NCI-H524 treated with DMSO at 0.1 percent for 48 hours (cell line): ENCODE measurements at regions not wholly inside any gene's neighbourhood (a gene's known extent, or its start where the extent isn't known, plus 50 kb on each side); places are given as distances from the start of the nearest gene placed in this dataset.

Experiments
- DNase-seq: peaks from one replicate; lab custom pipeline; 2025; lab: John Stamatoyannopoulos, UW

- peak; percentile 34 for DNase-seq
These were observed 680.6 kb downstream of the SQOR start for GRCh38 chr15:46315434-46315833.

GRCh38 chr15:46316024-46316423 is 681.2 kb downstream of the SQOR start:
- DNase-seq = no peak

- no peak for DNase-seq
These were observed 682.2 kb downstream of the SQOR start for GRCh38 chr15:46317029-46317428.

GRCh38 chr15:46322753-46323152 is 687.9 kb downstream of the SQOR start:
- DNase-seq = no peak

GRCh38 chr15:46326173-46326572 is 691.3 kb downstream of the SQOR start:
- DNase-seq = no peak

- DNase-seq = no peak
These were observed 694.0 kb downstream of the SQOR start for GRCh38 chr15:46328821-46329220.

- no peak for DNase-seq
These were observed 695.0 kb downstream of the SQOR start for GRCh38 chr15:46329876-46330275.

- DNase-seq = no peak
These were observed 696.7 kb downstream of the SQOR start for GRCh38 chr15:46331546-46331945.

GRCh38 chr15:46343196-46343935 is 708.5 kb downstream of the SQOR start:
- no peak for DNase-seq

- DNase-seq = no peak
These were observed 709.4 kb downstream of the SQOR start for GRCh38 chr15:46344115-46344724.

- DNase-seq = no peak
These were observed 710.1 kb downstream of the SQOR start for GRCh38 chr15:46344915-46345314.

GRCh38 chr15:46354443-46354842 is 719.6 kb downstream of the SQOR start:
- DNase-seq = no peak

- DNase-seq = no peak
These were observed 730.7 kb downstream of the SQOR start for GRCh38 chr15:46365572-46365971.

GRCh38 chr15:46366360-46367007 is 731.7 kb downstream of the SQOR start:
- no peak for DNase-seq

GRCh38 chr15:46383978-46384377 is 749.1 kb downstream of the SQOR start:
- DNase-seq = no peak

GRCh38 chr15:46386356-46386755 is 751.5 kb downstream of the SQOR start:
- no peak for DNase-seq

- DNase-seq = no peak
These were observed 754.9 kb downstream of the SQOR start for GRCh38 chr15:46389739-46390138.

GRCh38 chr15:46394463-46394862 is 759.6 kb downstream of the SQOR start:
- no peak for DNase-seq

GRCh38 chr15:46408312-46408711 is 773.5 kb downstream of the SQOR start:
- no peak for DNase-seq

- no peak for DNase-seq
These were observed 775.0 kb downstream of the SQOR start for GRCh38 chr15:46409841-46410301.

- DNase-seq = no peak
These were observed 775.9 kb downstream of the SQOR start for GRCh38 chr15:46410705-46411104.

GRCh38 chr15:46411900-46412299 is 777.1 kb downstream of the SQOR start:
- DNase-seq = no peak

GRCh38 chr15:46413799-46414198 is 779.0 kb downstream of the SQOR start:
- DNase-seq = no peak
